B cell (primary cell): ENCODE measurements at regions not wholly inside any gene's neighbourhood (a gene's known extent, or its start where the extent isn't known, plus 50 kb on each side); places are given as distances from the start of the nearest gene placed in this dataset.

Experiments used
- ATAC-seq: fragments of 200-7000 bp; cut with Tn5 transposase; one replicate; pipeline ENCODE4 v1.10.0; 2021; ENCODE audit warnings: low read depth, mild to moderate bottlenecking, moderate number of reproducible peaks, moderate library complexity
- CTCF ChIA-PET: fragments of 350-600 bp; sonication (Branson Sonifier 250); formaldehyde crosslinking; loops from one replicate; lab custom pipeline; 2021; ENCODE audit warnings: antibody characterized with exemption, inconsistent platforms; lab: Charles Lee
- POLR2A ChIA-PET: fragments of 350-600 bp; sonication (Branson Sonifier 250); formaldehyde crosslinking; loops from one replicate; lab custom pipeline; 2021; ENCODE audit warnings: antibody characterized with exemption; lab: Charles Lee
- DNase-seq: peaks from one replicate; pipeline ENCODE4 v3.0.0; 2013
- H2AFZ ChIP-seq: 2 replicates; pipeline ENCODE4 v1.6.1; 2012; ENCODE audit warnings: mild to moderate bottlenecking, low read depth, low read length; ENCODE audit not compliant: insufficient read depth, poor library complexity, severe bottlenecking
- H3K27ac ChIP-seq, 2 donors: 1 replicate in 1 of 2; 2 replicates in 1 of 2; pipeline ENCODE4 v1.5.1; 2012 to 2013; ENCODE audit warnings: low read length in 2 of 2, mild to moderate bottlenecking in 2 of 2, moderate library complexity in 1 of 2
- H3K27me3 ChIP-seq, 4 experiments: fragments of 200-600 bp in 1 of 4; sonication (generic) in 1 of 4; replicated peaks in 1 of 4; 1 replicate in 2 of 4; 2 replicates in 2 of 4; pipeline versions ENCODE4 v1.6.1 to v1.7.0; 2013 to 2016; ENCODE audit warnings: low read length in 3 of 4, mild to moderate bottlenecking in 2 of 4, mixed read lengths in 1 of 4, moderate library complexity in 1 of 4; ENCODE audit not compliant: insufficient read depth in 4 of 4, control insufficient read depth in 3 of 4; ENCODE audit errors: control extremely low read depth in 1 of 4
- H3K36me3 ChIP-seq, 2 experiments: replicated peaks in 1 of 2; 1 replicate in 1 of 2; 2 replicates in 1 of 2; pipeline versions ENCODE4 v1.6.1 to v1.7.1; 2013; ENCODE audit warnings: low read length in 1 of 2; ENCODE audit not compliant: insufficient read depth in 2 of 2, control insufficient read depth in 1 of 2; ENCODE audit errors: control extremely low read depth in 1 of 2, extremely low read depth in 1 of 2
- H3K4me1 ChIP-seq, 2 donors: fragments of 200-600 bp in 1 of 2; sonication (generic) in 1 of 2; 1 replicate in 1 of 2; 2 replicates in 1 of 2; pipeline versions ENCODE4 v1.5.1 to v1.6.1; 2013 to 2017; ENCODE audit warnings: low read length in 2 of 2; ENCODE audit not compliant: control insufficient read depth in 2 of 2, insufficient read depth in 2 of 2
- H3K4me2 ChIP-seq: replicated peaks from 2 replicates; pipeline ENCODE3; 2012; ENCODE audit warnings: mild to moderate bottlenecking, low read depth, low read length; ENCODE audit not compliant: poor library complexity, severe bottlenecking
- H3K4me3 ChIP-seq, 5 experiments: fragments of 200-600 bp in 1 of 5; sonication (generic) in 1 of 5; 1 replicate in 3 of 5; 2 replicates in 2 of 5; pipeline versions ENCODE4 v1.5.1 to v1.7.0; 2011 to 2016; ENCODE audit warnings: low read length in 4 of 5, mild to moderate bottlenecking in 4 of 5, low read depth in 2 of 5, control low read depth in 1 of 5, moderate library complexity in 1 of 5; ENCODE audit not compliant: insufficient read depth in 1 of 5; ENCODE audit errors: control extremely low read depth in 1 of 5, extremely low read depth in 1 of 5
- H3K79me2 ChIP-seq: fragments of 200-600 bp; sonication (generic); one replicate; pipeline ENCODE4 v1.6.0; 2016; ENCODE audit warnings: low read length; ENCODE audit not compliant: control insufficient read depth, insufficient read depth
- H3K9ac ChIP-seq: fragments of 200-600 bp; sonication (generic); 2 replicates; pipeline ENCODE4 v1.6.1; 2017; ENCODE audit warnings: mild to moderate bottlenecking, low read length, moderate library complexity
- H3K9me3 ChIP-seq, 3 donors: one replicate each; pipeline versions ENCODE4 v1.6.1 to v1.7.1; 2013; ENCODE audit warnings: low read length in 2 of 3; ENCODE audit not compliant: control insufficient read depth in 2 of 3, insufficient read depth in 1 of 3; ENCODE audit errors: control extremely low read depth in 1 of 3
- H4K20me1 ChIP-seq: 2 replicates; pipeline ENCODE4 v1.6.0; 2012; ENCODE audit warnings: mild to moderate bottlenecking, low read length; ENCODE audit not compliant: insufficient read depth, control insufficient read depth, poor library complexity, severe bottlenecking
- H3K27ac Mint-ChIP-seq: one replicate; pipeline ENCODE4 v1.8.0; 2021; ENCODE audit warnings: mixed read lengths
- H3K27me3 Mint-ChIP-seq: one replicate; pipeline ENCODE4 v1.8.0; 2021; ENCODE audit warnings: mixed read lengths
- H3K4me1 Mint-ChIP-seq: one replicate; pipeline ENCODE4 v1.8.0; 2021; ENCODE audit warnings: mixed read lengths
- H3K4me3 Mint-ChIP-seq: one replicate; pipeline ENCODE4 v1.8.0; 2021; ENCODE audit warnings: mixed read lengths
- H3K9me3 Mint-ChIP-seq: one replicate; pipeline ENCODE4 v1.8.0; 2022; ENCODE audit warnings: mixed read lengths; ENCODE audit not compliant: insufficient read depth
- CTCF ChIP-seq: fragments of 200-600 bp; IDR thresholded peaks from one replicate; pipeline ENCODE4 v1.8.0; 2022; ENCODE audit warnings: antibody characterized with exemption, mild to moderate bottlenecking
- EZH2 ChIP-seq: IDR thresholded peaks from 2 replicates; pipeline ENCODE4 v1.6.1; 2012; ENCODE audit warnings: borderline replicate concordance, low read depth, mild to moderate bottlenecking, moderate library complexity, low read length; ENCODE audit not compliant: insufficient read depth, poor library complexity, severe bottlenecking
- WGBS: methylation state at CpG from one replicate; pipeline ENCODE4 v1.1.5; 2013; ENCODE audit warnings: missing lambda C conversion rate; ENCODE audit not compliant: insufficient coverage; 5-methylcytosine and 5-hydroxymethylcytosine counted together
- intact Hi-C: fragments of 100-400 bp; cut with micrococcal nuclease; formaldehyde crosslinking; loops from one replicate; pipeline ENCODE4 v1.10.0; 2022

- H3K9ac ChIP-seq: no peak overlapping the region
- Mint-ChIP-seq H3K9me3 (no peaks in the 10 kb centered on the region), H3K27ac (no peak overlapping the region), H3K4me3 (no peak overlapping the region), H3K27me3 (peaks cover 13% of the 10 kb centered on the region), H3K4me1 (no peaks in the 10 kb centered on the region)
- CTCF ChIA-PET: interaction anchor here (0.7 kb wide), 1 partner anchor 304 kb away, joined by 3 read pairs; no protein-coding TSS in a partner anchor
- POLR2A ChIA-PET: no interaction called here
- no peak overlapping the region for H2AFZ ChIP-seq
- WGBS: 83% methylated on average over 14 of the region's 17 CpGs
- DNase-seq (no peak), ATAC-seq (no peak)
- H3K79me2 ChIP-seq: no peaks in the 10 kb centered on the region
- H3K9me3 ChIP-seq: no peaks in the 10 kb centered on the region
- intact Hi-C loops: no loop called here
- no peaks in the 10 kb centered on the region for H4K20me1 ChIP-seq
- no peak for TF ChIP-seq EZH2
- no peak for TF ChIP-seq CTCF
- H3K36me3 ChIP-seq: no peaks in the 10 kb centered on the region
- no peak overlapping the region for H3K27ac ChIP-seq
- H3K4me2 ChIP-seq: no peak overlapping the region
- H3K4me3 ChIP-seq: no peak overlapping the region
- peaks cover 0 to 10% (median 1%) of the 10 kb centered on the region in 4 experiments for H3K27me3 ChIP-seq
- no peaks in the 10 kb centered on the region for H3K4me1 ChIP-seq
Observed at GRCh38 chr2:593356-594026, 83.7 kb downstream of the TMEM18 start.

GRCh38 chr2:592737-593136 lies 84.5 kb downstream of the TMEM18 start:
- Mint-ChIP-seq H3K27ac (no peak overlapping the region), H3K4me1 (no peaks in the 10 kb centered on the region), H3K4me3 (no peak overlapping the region), H3K27me3 (peaks cover 10% of the 10 kb centered on the region), H3K9me3 (no peaks in the 10 kb centered on the region)
- H3K9ac ChIP-seq: no peak overlapping the region
- no peaks in the 10 kb centered on the region for H3K36me3 ChIP-seq
- no peak overlapping the region for H3K4me3 ChIP-seq
- H3K4me2 ChIP-seq: no peak overlapping the region
- H2AFZ ChIP-seq: no peak overlapping the region
- TF ChIP-seq EZH2 (no peak), CTCF (no peak)
- H3K27ac ChIP-seq: no peak overlapping the region
- intact Hi-C loops: no loop called here
- 94% methylated on average over 5 of the region's 8 CpGs for WGBS
- no peaks in the 10 kb centered on the region for H4K20me1 ChIP-seq
- no peaks in the 10 kb centered on the region for H3K79me2 ChIP-seq
- H3K9me3 ChIP-seq: no peaks in the 10 kb centered on the region
- ATAC-seq (no peak), DNase-seq (no peak)
- peaks cover 0 to 10% (median 3%) of the 10 kb centered on the region in 4 experiments for H3K27me3 ChIP-seq
- POLR2A ChIA-PET: no interaction called here
- no peaks in the 10 kb centered on the region for H3K4me1 ChIP-seq
- CTCF ChIA-PET: no interaction called here
